ENCODE measurements at regions not wholly inside any gene's neighbourhood (a gene's known extent, or its start where the extent isn't known, plus 50 kb on each side); places are given as distances from the start of the nearest gene placed in this dataset.

DNA sequence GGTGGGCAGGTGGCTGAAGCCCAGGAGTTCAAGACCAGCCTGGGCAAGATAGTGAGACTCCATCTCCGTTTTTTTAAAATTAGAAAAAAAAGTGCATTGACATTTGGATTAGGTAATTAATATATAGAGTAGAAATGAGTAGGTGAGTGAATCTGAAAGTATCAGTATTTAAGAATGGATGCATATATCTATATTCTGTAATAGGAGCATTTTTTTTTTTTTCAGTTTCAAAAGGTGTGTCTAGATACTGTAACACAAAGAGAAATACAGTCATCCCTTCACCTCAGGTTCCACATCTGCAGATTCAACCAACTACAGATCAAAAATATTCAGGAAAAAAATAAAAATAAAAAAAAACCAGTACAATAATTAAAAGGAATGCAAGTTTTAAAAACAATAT is 50.8 kb downstream of the RBM27 start:
- TF ChIP-seq, protein P1, sequence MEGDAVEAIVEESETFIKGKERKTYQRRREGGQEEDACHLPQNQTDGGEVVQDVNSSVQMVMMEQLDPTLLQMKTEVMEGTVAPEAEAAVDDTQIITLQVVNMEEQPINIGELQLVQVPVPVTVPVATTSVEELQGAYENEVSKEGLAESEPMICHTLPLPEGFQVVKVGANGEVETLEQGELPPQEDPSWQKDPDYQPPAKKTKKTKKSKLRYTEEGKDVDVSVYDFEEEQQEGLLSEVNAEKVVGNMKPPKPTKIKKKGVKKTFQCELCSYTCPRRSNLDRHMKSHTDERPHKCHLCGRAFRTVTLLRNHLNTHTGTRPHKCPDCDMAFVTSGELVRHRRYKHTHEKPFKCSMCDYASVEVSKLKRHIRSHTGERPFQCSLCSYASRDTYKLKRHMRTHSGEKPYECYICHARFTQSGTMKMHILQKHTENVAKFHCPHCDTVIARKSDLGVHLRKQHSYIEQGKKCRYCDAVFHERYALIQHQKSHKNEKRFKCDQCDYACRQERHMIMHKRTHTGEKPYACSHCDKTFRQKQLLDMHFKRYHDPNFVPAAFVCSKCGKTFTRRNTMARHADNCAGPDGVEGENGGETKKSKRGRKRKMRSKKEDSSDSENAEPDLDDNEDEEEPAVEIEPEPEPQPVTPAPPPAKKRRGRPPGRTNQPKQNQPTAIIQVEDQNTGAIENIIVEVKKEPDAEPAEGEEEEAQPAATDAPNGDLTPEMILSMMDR (conservative IDR thresholded peaks at IDR 0.05; ENCODE audit: low read depth, low read length): no peak
- no peak overlapping the region for H3K4me3 ChIP-seq (ENCODE audit: low read depth, low read length)
- DNase-seq (ENCODE audit: low read depth): no peak

DNA sequence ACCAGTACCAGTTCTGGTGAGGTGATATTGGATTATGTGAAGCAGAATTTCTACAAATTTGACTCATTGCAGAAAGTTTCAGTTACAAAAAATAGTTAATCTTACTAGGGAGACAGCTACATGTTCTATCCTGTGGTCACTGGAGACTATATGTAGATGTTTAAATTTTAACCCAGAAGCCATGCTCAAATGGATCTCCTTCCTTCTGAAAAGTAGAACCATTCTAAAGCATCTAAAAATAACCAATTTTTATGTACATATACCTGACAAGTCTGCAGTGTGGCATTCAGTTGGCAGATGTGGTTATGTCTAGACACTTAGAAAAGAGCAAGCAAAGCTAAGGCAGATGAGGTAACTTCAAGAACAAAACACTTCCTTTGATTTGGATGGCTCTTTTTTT is 65.5 kb upstream of the POU4F3 start:
- DNase-seq (ENCODE audit: low read depth): no peak
- TF ChIP-seq, protein P1 (conservative IDR thresholded peaks at IDR 0.05; ENCODE audit: low read depth, low read length): no peak
- H3K4me3 ChIP-seq (ENCODE audit: low read depth, low read length): no peak overlapping the region

DNA sequence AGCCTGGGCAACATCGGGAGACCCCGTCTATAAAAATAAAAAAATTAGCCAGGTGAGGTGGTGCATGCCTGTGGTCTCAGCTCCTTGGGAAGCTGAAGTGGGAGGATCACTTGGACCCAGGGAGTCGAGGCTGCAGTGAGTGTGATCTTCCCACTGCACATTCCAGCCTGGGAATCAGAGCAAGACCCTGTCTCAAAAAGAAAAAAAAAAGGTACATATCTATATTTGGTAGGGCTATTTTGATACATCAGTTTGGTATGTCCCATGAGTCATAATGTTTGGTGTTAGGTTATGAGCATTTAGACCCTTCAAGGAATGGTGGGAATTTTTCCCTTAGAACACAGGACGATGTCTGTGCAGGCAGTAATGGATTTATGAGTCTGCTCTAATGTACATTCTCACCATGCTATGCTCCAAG is 55.3 kb upstream of the POU4F3 start:
- no peak overlapping the region for H3K4me3 ChIP-seq (ENCODE audit: low read depth, low read length)
- TF ChIP-seq, protein P1 (conservative IDR thresholded peaks at IDR 0.05; ENCODE audit: low read depth, low read length): no peak
- peak; percentile 93 for DNase-seq (ENCODE audit: low read depth)

DNA sequence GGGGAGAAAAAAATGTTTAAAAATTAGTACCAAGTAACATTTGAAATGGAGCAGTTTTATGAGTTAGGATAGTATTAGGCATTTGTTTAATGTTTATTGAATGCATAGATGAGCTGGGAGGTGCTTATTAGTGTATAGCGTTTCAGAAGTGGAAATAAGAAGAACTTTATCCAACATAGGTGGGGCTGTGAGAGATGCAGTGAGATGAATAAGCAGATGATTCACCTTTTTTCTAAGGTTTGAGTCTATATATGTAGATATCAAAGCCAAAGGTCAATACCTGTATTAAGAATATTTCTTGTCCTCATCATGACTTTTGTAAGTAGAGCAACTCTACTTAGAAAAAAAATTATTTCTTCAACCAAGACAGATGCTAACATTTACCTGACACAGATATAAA is 54.6 kb upstream of the POU4F3 start:
- no peak overlapping the region for H3K4me3 ChIP-seq (ENCODE audit: low read depth, low read length)
- TF ChIP-seq, protein P1 (conservative IDR thresholded peaks at IDR 0.05; ENCODE audit: low read depth, low read length): no peak
- DNase-seq (ENCODE audit: low read depth): no peak
